BJ (cell line): ENCODE measurements at regions not wholly inside any gene's neighbourhood (a gene's known extent, or its start where the extent isn't known, plus 50 kb on each side); places are given as distances from the start of the nearest gene placed in this dataset.

Experiments used
- CTCF ChIA-PET: fragments of 350-600 bp; formaldehyde crosslinking; extraction: SDS; loops from one replicate; lab custom pipeline; 2021; ENCODE audit warnings: antibody characterized with exemption, inconsistent platforms; lab: Yijun Ruan, JAX
- POLR2A ChIA-PET: fragments of 300-600 bp; sonication (Branson Sonifier 250); formaldehyde crosslinking; extraction: SDS; loops from one replicate; lab custom pipeline; 2021; ENCODE audit warnings: antibody characterized with exemption; lab: Charles Lee
- DNase-seq: peaks from one replicate; pipeline ENCODE4 v3.0.0-alpha.2; 2011; ENCODE audit warnings: low read depth
- H3K27me3 ChIP-seq: 2 replicates; pipeline ENCODE4 v1.6.0; 2011; ENCODE audit warnings: low read length; ENCODE audit not compliant: control insufficient read depth, insufficient read depth
- H3K36me3 ChIP-seq: 2 replicates; pipeline ENCODE4 v1.5.1; 2011; ENCODE audit warnings: low read length; ENCODE audit not compliant: control insufficient read depth, insufficient read depth
- H3K4me3 ChIP-seq: 2 replicates; pipeline ENCODE4 v1.5.1; 2011; ENCODE audit warnings: low read depth, mild to moderate bottlenecking, control low read depth, low read length
- TF ChIP-seq, protein P1 (sequence below): IDR thresholded peaks from 2 replicates; pipeline ENCODE4 v1.5.1; 2011; ENCODE audit warnings: low read depth, mild to moderate bottlenecking, control low read depth, inconsistent platforms, low read length, moderate library complexity; ENCODE audit not compliant: insufficient read depth

DNA sequence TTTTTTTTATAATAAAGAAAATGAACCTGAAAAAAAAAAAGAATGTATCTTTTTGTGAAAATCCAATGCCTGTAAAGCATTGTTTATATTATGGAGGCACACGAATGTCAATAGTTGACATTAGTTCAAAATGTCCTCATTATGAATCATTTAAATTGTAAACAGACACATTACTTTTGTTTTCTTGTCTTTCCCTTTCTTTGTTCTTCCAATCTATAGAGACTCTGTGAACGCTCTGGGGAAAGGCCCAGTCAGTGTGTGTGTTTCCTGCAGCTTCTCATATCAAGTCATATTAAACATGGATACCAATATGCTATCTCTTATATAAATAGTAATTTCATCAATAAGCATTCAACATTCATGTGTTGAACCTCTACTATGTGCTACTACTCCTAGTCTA, 193.1 kb downstream of the KCTD12 start:
- Histone ChIP-seq H3K36me3 (no peaks in the 10 kb centered on the region), H3K27me3 (no peaks in the 10 kb centered on the region), H3K4me3 (no peak overlapping the region)
- no peak for DNase-seq
- TF ChIP-seq, protein P1, sequence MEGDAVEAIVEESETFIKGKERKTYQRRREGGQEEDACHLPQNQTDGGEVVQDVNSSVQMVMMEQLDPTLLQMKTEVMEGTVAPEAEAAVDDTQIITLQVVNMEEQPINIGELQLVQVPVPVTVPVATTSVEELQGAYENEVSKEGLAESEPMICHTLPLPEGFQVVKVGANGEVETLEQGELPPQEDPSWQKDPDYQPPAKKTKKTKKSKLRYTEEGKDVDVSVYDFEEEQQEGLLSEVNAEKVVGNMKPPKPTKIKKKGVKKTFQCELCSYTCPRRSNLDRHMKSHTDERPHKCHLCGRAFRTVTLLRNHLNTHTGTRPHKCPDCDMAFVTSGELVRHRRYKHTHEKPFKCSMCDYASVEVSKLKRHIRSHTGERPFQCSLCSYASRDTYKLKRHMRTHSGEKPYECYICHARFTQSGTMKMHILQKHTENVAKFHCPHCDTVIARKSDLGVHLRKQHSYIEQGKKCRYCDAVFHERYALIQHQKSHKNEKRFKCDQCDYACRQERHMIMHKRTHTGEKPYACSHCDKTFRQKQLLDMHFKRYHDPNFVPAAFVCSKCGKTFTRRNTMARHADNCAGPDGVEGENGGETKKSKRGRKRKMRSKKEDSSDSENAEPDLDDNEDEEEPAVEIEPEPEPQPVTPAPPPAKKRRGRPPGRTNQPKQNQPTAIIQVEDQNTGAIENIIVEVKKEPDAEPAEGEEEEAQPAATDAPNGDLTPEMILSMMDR: no peak
- ChIA-PET CTCF (no interaction called here), POLR2A (interaction anchor here (0.7 kb wide), 1 partner anchor 13 kb away, joined by 4 read pairs; no protein-coding TSS in a partner anchor)

GRCh38 chr13:76692346-76692745, 193.9 kb downstream of the KCTD12 start:
- ChIA-PET POLR2A (interaction anchor here (0.7 kb wide), 1 partner anchor 14 kb away, joined by 4 read pairs; no protein-coding TSS in a partner anchor), CTCF (interaction anchor here (0.8 kb wide), 1 partner anchor 104 kb away, joined by 3 read pairs; no protein-coding TSS in a partner anchor)
- DNase-seq: no peak
- H3K36me3 ChIP-seq: no peaks in the 10 kb centered on the region
- no peak overlapping the region for H3K4me3 ChIP-seq
- TF ChIP-seq, protein P1: no peak
- H3K27me3 ChIP-seq: no peaks in the 10 kb centered on the region

- no peak overlapping the region for H3K4me3 ChIP-seq
- DNase-seq: no peak
- CTCF ChIA-PET: no interaction called here
- H3K36me3 ChIP-seq: no peaks in the 10 kb centered on the region
- POLR2A ChIA-PET: no interaction called here
- TF ChIP-seq, protein P1: no peak
- H3K27me3 ChIP-seq: no peaks in the 10 kb centered on the region
These were observed 195.6 kb downstream of the KCTD12 start for GRCh38 chr13:76690611-76691010.

DNA sequence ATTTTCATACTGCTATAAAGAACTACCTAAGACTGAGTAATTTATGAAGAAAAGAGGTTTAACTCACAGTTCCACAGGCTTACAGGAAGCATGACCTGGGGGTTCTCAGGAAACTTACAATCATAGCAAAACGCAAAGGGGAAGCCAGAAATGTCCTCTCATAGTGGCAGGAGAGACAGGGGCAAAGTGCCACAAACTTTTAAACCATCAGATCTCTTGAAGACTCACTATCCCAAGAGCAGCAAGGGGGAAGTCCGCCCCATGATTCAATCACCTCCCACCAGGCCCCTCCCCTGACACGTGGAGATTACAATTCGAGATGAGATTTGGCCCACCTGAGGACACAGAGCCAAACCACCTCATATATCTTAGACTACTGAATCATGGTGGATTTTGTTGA, 198.7 kb downstream of the KCTD12 start:
- no peak for DNase-seq
- TF ChIP-seq, protein P1: no peak
- H3K27me3 ChIP-seq: no peaks in the 10 kb centered on the region
- ChIA-PET POLR2A (no interaction called here), CTCF (no interaction called here)
- H3K4me3 ChIP-seq: no peak overlapping the region
- no peaks in the 10 kb centered on the region for H3K36me3 ChIP-seq

DNA sequence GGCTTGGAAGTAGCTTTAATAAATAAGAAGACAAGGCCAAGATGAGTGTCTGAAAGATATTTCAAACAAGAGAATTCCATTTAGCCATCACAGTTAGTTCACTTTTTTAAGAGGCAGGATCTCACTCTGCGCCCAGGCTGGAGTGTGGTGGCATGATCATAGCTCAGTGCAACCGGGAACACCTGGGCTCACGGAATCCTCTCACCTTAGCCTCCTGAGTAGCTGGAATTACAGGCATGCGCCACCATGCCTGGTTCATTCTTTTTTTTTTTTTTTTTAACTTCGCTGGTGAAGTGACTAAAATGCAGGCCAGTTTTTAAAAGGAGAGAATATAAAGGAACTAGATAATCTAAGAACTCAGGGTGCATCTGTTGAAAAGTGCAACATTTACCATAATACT, 200.3 kb downstream of the KCTD12 start:
- CTCF ChIA-PET: interaction anchor here (0.9 kb wide), 1 partner anchor 9 kb away, joined by 3 read pairs; no protein-coding TSS in a partner anchor
- Histone ChIP-seq H3K36me3 (no peaks in the 10 kb centered on the region), H3K27me3 (no peaks in the 10 kb centered on the region), H3K4me3 (no peak overlapping the region)
- TF ChIP-seq, protein P1: no peak
- POLR2A ChIA-PET: no interaction called here
- DNase-seq: no peak
